NCI-H1694 (cell line): ENCODE measurements at regions not wholly inside any gene's neighbourhood (a gene's known extent, or its start where the extent isn't known, plus 50 kb on each side); places are given as distances from the start of the nearest gene placed in this dataset.
"Not testable (repeated sequence)": the region's sequence is repeated elsewhere in the genome, so short reads cannot be mapped to it uniquely, and the experiment has no call there.

Experiments used
- DNase-seq: peaks from one replicate; lab custom pipeline; 2025; lab: John Stamatoyannopoulos, UW

GRCh38 chr5:67983251-67984110, 232.1 kb upstream of the PIK3R1 start:
- no peak for DNase-seq

- not testable (repeated sequence) for DNase-seq
Measured at GRCh38 chr5:67982160-67982559, 233.4 kb upstream of the PIK3R1 start.

GRCh38 chr5:67978171-67978570, 237.4 kb upstream of the PIK3R1 start:
- DNase-seq: no peak

- no peak for DNase-seq
Measured at GRCh38 chr5:67976891-67977601, 238.5 kb upstream of the PIK3R1 start.

GRCh38 chr5:67976181-67976580, 239.4 kb upstream of the PIK3R1 start:
- no peak for DNase-seq

- DNase-seq: no peak
Measured at GRCh38 chr5:67974471-67974870, 241.1 kb upstream of the PIK3R1 start.

GRCh38 chr5:67974054-67974453, 241.5 kb upstream of the PIK3R1 start:
- no peak for DNase-seq

GRCh38 chr5:67971971-67972821, 243.4 kb upstream of the PIK3R1 start:
- no peak for DNase-seq

GRCh38 chr5:67971223-67971830, 244.2 kb upstream of the PIK3R1 start:
- DNase-seq: no peak

- no peak for DNase-seq
Measured at GRCh38 chr5:67969631-67970030, 245.9 kb upstream of the PIK3R1 start.

- DNase-seq: no peak
Measured at GRCh38 chr5:67969176-67969575, 246.4 kb upstream of the PIK3R1 start.

- no peak for DNase-seq
Measured at GRCh38 chr5:67966712-67967111, 248.8 kb upstream of the PIK3R1 start.

- no peak for DNase-seq
Measured at GRCh38 chr5:67964619-67965018, 250.9 kb upstream of the PIK3R1 start.

- no peak for DNase-seq
Measured at GRCh38 chr5:67963789-67964519, 251.6 kb upstream of the PIK3R1 start.

- DNase-seq: no peak
Measured at GRCh38 chr5:67960939-67961338, 254.6 kb upstream of the PIK3R1 start.

GRCh38 chr5:67957374-67957773, 258.2 kb upstream of the PIK3R1 start:
- DNase-seq: no peak

GRCh38 chr5:67954351-67954750, 261.2 kb upstream of the PIK3R1 start:
- DNase-seq: no peak

- no peak for DNase-seq
Measured at GRCh38 chr5:67942421-67942820, 273.1 kb upstream of the PIK3R1 start.

- no peak for DNase-seq
Measured at GRCh38 chr5:67941614-67942401, 273.7 kb upstream of the PIK3R1 start.

- no peak for DNase-seq
Measured at GRCh38 chr5:67935908-67936566, 279.5 kb upstream of the PIK3R1 start.
